HG03558 (cell line): ENCODE measurements at regions not wholly inside any gene's neighbourhood (a gene's known extent, or its start where the extent isn't known, plus 50 kb on each side); places are given as distances from the start of the nearest gene placed in this dataset.

Experiments
- ATAC-seq: cut with Tn5 transposase; IDR thresholded peaks from one replicate; pipeline ENCODE4 v1.9.1; 2021; ENCODE audit warnings: moderate number of reproducible peaks; ENCODE audit not compliant: unreplicated experiment; ENCODE audit errors: extremely low read depth

DNA sequence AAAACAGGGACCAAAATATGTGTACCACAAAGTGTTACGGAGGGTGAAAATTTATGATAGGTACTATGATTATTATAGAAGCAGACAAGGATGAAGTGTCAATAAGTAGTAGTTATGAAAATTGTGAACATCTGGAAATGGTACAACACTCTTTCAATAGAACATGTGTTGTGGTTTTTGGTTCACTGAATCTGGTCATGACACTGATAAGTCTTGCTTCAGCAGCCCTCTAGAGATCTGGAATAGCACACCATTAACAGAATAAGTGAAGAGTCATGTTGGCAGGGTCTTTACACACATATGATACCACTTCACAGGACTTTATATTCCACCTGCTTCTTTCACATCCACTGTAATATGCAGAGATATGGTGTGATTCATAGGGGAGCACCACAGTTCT is 985.2 kb upstream of the SEMA6D start:
- ATAC-seq = no peak

DNA sequence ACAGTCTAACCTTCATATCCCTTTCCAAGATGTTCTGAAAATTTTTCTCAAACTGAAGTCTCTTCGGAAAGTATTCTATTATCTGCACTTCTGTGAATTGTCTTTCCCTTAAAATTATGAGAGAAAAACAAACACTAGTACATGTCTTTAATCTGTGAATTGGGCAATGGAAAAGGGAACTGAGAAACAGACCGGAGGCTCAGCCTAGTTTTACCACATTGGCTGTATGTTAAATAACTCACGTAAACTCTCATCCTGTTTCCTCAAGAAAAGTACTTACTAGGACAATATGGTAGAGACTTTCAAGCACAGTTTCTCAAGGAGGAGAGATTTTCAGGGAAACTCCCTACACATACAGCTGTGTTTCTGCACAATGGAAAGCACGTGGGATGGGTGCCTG is 982.2 kb upstream of the SEMA6D start:
- ATAC-seq = no peak

- no peak for ATAC-seq
Observed at GRCh38 chr15:46751303-46751702, 966.0 kb upstream of the SEMA6D start.

GRCh38 chr15:46753946-46754345 is 963.4 kb upstream of the SEMA6D start:
- ATAC-seq = no peak

DNA sequence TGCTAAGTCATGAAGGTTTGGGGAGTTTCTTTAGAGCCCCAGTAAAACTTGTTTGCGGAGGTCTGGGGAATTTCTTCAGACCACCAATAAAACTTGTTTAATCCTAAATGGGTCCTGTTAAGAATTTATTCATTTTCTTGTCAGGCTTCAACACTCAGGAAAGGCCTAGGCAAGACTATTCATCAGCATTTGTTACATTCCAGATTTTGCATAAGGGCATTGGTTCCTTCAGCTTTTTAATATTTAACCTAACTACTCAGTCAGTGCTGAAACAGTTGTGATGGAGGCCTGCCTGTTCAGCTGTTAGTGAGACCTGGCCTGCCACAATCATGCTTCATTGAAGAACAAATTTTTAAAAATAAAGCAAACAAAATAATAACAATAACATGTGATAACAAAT is 954.2 kb upstream of the SEMA6D start:
- no peak for ATAC-seq

DNA sequence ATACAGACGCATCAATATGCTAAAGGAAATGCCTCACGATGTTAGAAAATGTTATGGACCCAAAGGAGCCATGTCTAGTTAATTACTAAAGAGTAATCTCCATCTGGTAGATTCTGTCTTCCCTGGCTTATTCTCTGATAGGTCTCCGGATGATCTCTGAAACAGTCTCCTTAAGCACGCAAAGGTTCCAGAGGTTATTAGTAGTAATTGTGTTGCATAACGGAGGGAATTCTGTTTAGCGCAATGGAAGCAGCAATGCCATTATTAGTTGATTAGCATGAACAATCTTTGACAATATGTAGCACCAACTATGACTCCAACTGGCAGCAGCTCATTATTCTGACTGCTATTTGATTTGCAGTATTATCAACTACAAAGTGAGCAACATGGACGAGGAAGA is 952.5 kb upstream of the SEMA6D start:
- no peak for ATAC-seq

- ATAC-seq = no peak
Observed at GRCh38 chr15:46766021-46766420, 951.3 kb upstream of the SEMA6D start.

GRCh38 chr15:46768287-46768686 is 949.0 kb upstream of the SEMA6D start:
- ATAC-seq = no peak

DNA sequence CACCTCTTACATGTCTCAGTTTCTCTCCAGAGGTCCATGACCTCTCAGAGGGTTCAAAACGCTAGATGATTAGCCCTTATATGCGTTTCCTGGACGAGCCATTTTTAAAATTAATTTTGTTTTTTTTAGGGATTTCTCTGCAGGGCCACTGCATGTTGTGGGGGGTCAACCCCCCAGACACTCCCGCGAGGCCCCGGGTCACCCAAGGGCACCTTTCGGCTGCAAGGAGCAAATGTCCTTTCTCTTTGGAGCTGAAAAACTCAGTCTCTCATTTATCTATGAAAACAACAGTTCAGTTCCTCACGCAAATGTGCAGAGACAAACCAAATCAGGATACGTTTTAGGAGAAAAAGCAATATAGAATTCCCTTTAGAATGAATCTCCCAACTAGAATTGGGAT is 944.3 kb upstream of the SEMA6D start:
- ATAC-seq = no peak

DNA sequence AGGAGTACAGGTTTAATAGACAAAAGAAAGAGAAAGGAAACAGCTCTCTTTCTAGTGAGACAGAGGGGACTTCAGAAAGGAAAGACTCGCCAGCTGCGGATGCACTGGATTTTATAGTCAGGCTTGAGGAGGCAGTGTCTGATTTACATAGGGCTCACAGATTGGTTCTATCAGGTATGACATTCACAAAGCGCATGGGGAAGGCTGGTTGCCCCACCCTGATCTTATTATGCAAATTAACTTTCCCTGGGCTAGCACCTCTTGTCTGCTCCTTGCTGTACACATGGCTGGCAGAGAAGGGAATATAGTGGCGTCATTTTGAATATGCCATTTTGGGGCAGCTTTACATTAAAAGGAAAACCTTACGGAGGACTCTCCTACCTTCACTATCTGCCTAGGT is 938.4 kb upstream of the SEMA6D start:
- no peak for ATAC-seq

DNA sequence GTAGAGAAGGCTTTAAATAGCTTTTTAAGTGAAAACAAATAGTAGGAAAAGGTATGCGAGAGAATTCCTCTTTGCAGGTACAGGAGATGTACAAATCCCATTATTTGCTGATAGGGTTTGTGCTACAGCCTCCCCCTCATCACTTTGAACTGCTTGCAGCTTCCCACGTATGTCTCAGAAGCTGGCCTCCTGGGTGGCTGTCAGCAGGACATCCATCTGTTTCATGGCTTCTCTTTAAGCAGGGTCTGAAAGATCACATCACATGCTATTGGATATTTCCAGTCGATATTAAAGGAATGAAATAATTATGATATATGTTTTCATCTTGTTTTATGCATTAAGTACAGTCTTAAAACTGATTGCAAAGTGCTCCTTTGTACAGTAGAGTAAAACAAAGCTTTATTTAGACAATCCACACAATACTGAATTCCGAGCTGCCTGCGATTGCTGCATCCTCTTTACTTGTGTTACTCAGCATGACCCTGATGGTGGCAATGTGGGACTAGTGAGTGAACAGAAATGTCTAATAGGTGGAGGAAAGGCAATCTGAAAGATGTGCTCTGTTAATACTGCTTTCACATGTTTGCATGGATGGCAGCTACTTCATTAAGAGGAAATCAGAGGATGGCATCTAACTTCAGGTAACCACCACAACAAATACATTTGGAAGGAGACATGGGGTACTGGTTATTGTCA is 930.6 kb upstream of the SEMA6D start:
- ATAC-seq = no peak

DNA sequence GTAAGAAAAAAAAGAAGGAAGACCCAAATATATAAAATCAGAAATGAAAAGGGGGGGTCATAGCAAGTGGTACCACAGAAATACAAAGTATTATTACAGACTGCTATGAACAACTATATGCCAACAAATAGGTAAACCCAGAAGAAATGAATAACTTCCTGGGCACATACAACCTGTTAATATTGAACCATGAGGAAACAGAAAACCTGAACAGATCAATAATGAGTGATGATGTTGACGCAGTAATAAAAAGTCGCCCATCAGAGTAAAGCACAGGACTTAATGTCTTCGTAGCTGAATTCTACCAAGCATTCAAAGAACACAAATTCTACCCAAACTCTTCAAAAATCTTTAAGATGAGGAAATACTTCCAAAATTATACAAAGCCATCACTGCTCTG is 921.6 kb upstream of the SEMA6D start:
- ATAC-seq = no peak

DNA sequence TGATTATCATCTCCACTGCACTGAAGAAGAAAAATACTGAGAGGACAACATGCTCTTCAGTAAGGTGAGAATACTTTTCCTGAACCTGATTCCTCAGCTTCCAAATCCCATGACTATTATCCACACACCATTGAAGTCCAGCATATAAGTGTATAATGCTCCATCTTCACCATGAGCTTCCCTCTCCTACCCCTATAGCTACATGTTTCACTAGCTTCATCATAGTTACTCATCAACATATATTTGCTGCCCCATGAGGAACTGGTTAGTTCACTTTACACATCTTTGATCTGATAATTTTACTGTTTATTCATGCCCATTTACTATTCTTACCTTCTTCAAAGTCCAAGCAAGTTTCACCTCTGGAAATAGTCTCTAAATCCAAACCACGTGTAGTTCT is 908.5 kb upstream of the SEMA6D start:
- ATAC-seq = no peak

DNA sequence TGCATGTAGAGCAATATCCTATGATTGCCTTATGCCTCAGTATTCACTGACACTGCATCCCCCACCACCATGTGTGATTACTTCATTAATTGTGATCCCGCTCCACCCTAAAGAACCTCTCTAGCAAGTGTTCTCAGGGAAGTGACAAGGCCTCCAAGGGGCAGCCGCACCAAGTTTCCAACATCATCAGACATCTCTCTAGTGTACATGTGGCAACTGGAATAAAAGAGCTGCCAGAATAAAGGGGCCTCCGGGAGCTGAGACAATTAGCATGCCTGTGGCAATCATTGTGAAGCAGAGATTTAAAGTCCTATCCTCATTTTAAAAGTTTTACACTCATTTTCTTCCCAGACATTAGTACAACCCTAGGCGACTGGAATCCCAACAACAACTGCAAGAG is 902.1 kb upstream of the SEMA6D start:
- no peak for ATAC-seq

- ATAC-seq = no peak
Observed at GRCh38 chr15:46815765-46816164, 901.5 kb upstream of the SEMA6D start.

- no peak for ATAC-seq
Observed at GRCh38 chr15:46848704-46849103, 868.6 kb upstream of the SEMA6D start.

GRCh38 chr15:46853600-46853999 is 863.7 kb upstream of the SEMA6D start:
- no peak for ATAC-seq

GRCh38 chr15:46854564-46854963 is 862.7 kb upstream of the SEMA6D start:
- no peak for ATAC-seq

GRCh38 chr15:46855388-46855787 is 861.9 kb upstream of the SEMA6D start:
- ATAC-seq = no peak

DNA sequence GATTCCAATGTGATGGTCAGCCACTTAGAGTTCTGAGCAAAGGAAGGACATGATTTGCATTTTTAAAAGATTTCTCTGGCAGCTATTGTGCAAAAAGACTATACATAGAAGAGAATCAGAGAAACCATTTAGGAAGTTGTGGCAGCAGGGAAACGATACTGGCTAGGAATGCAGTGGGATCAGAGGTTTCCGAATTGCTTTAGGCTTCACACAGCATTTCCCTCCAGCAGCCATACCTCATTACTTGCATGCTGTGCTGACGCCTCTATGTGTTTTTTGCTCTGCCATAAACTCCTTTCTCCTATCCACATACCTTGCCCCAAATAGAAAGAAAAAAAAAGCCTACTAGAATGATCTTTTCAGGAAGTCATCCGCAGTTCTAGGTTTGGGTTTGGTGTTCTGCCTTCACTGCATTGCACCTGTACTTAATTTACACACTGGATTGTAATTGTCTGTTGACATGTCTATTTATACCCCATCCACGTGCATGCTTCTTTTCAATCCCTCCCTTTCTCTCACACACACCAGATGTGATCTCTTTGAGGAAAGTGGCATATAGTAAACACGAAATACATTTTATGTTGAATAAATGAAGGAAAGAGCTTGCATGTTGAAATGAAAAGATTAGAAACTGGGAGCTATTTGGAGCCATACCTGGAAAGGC is 860.3 kb upstream of the SEMA6D start:
- no peak for ATAC-seq

GRCh38 chr15:46858150-46858549 is 859.2 kb upstream of the SEMA6D start:
- no peak for ATAC-seq

GRCh38 chr15:46861796-46862195 is 855.5 kb upstream of the SEMA6D start:
- no peak for ATAC-seq
